ENCODE measurements at regions not wholly inside any gene's neighbourhood (a gene's known extent, or its start where the extent isn't known, plus 50 kb on each side); places are given as distances from the start of the nearest gene placed in this dataset.

DNA sequence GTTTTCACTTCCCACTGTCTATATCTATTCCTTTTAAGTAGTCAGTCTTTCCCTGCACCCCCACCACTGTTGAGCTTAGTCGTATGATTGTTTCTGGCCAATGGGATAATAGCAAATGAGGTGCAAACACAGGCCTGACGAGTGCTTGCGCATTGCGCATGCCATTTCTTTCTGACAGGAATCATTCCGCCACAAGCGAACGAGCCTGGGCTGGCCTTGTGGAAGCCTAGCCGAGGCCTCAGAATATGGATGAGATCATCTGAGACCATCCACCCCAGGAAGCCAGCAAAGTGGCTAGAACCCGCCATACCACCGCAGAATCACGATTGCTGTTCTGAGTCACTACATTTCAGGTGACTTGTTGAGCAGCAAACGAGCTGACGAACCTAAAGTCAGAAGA lies 52.2 kb upstream of the PRL start:
- no peaks in the 10 kb centered on the region for H3K36me3 ChIP-seq (ENCODE audit: control insufficient read depth, insufficient read depth, low read length)
- no peak overlapping the region for H3K27ac ChIP-seq (ENCODE audit: low read length)
- no CpG with 5 or more reads among the region's 13 CpGs for WGBS (ENCODE audit: insufficient coverage, low lambda C conversion rate)
- H3K27me3 ChIP-seq (ENCODE audit: control insufficient read depth, insufficient read depth, low read length), result no peaks in the 10 kb centered on the region
- no peaks in the 10 kb centered on the region for H3K9me3 ChIP-seq (ENCODE audit: control insufficient read depth, low read depth, low read length)
- H3K4me1 ChIP-seq (ENCODE audit: control insufficient read depth, insufficient read depth, low read length), result no peaks in the 10 kb centered on the region
- no peak overlapping the region for H3K4me3 ChIP-seq (ENCODE audit: low read length)
- DNase-seq, result no peak

DNA sequence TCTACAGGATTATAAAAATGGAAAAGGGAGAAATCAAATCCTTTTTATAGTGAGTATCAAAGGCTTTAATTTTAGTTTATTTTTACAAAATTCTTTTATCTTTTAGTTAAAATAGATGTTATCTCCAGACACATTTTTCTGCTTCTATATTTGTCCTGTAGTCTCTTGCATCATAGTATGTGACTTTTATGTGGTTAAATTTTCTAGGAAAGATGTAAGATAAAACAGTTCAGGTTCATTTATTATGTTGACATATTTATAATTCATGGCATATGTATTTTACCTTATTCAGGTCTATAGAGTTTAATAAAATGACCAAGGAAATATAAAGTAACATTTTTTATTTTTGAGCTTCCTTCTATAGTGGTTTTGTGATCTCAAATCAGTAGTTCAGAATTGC lies 52.7 kb upstream of the PRL start:
- H3K36me3 ChIP-seq (ENCODE audit: control insufficient read depth, insufficient read depth, low read length), result no peaks in the 10 kb centered on the region
- H3K27me3 ChIP-seq (ENCODE audit: control insufficient read depth, insufficient read depth, low read length), result no peaks in the 10 kb centered on the region
- no peaks in the 10 kb centered on the region for H3K9me3 ChIP-seq (ENCODE audit: control insufficient read depth, low read depth, low read length)
- H3K4me3 ChIP-seq (ENCODE audit: low read length), result no peak overlapping the region
- H3K4me1 ChIP-seq (ENCODE audit: control insufficient read depth, insufficient read depth, low read length), result no peaks in the 10 kb centered on the region
- H3K27ac ChIP-seq (ENCODE audit: low read length), result no peak overlapping the region
- no peak for DNase-seq

DNA sequence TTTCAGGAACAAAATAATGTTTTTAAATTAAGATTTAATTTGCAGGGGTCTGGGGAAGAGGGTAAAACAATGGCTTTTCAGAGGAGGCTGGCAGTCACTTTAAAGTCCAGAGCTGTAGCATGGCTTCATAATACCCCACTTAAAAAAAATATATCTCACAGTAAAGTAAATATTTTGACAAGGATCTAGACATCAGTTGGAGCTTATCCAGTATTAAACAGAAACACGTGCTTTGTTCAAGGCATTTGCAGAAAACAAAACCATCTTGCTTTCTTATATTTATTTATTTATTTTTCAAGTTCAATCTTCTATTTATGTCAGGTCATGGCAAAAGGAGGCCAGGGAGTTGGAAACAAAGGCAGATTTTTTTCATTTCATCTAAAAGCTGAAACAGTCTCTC lies 53.3 kb upstream of the PRL start:
- H3K4me3 ChIP-seq (ENCODE audit: low read length), result no peak overlapping the region
- no peaks in the 10 kb centered on the region for H3K4me1 ChIP-seq (ENCODE audit: control insufficient read depth, insufficient read depth, low read length)
- no peak for DNase-seq
- H3K27ac ChIP-seq (ENCODE audit: low read length), result no peak overlapping the region
- no peaks in the 10 kb centered on the region for H3K9me3 ChIP-seq (ENCODE audit: control insufficient read depth, low read depth, low read length)
- no peaks in the 10 kb centered on the region for H3K36me3 ChIP-seq (ENCODE audit: control insufficient read depth, insufficient read depth, low read length)
- 27% methylated on average over 1 of the region's 1 CpG for WGBS (ENCODE audit: insufficient coverage, low lambda C conversion rate)
- H3K27me3 ChIP-seq (ENCODE audit: control insufficient read depth, insufficient read depth, low read length), result no peaks in the 10 kb centered on the region

DNA sequence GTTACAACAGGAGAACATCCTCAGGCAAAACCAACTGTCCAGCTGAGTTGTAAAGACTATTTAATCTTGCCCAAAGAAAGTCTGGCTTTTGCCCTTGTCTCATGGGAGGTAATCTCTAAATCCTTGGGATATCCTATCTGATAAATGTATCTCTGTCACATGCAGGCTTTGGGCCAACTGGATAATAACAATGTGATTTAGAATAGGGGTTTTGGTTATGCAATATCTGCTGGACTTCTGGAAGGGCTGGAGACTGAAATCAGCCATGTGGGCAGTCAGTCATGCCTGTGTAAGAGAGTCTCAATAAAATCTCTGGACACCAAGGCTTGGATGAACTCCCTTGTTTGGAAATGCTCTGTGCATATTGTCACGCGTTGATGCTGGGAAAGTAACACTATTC lies 56.3 kb upstream of the PRL start:
- Histone ChIP-seq H3K27ac (ENCODE audit: low read length) (no peak overlapping the region), H3K36me3 (ENCODE audit: control insufficient read depth, insufficient read depth, low read length) (no peaks in the 10 kb centered on the region), H3K4me1 (ENCODE audit: control insufficient read depth, insufficient read depth, low read length) (no peaks in the 10 kb centered on the region), H3K9me3 (ENCODE audit: control insufficient read depth, low read depth, low read length) (peaks cover 4% of the 10 kb centered on the region), H3K4me3 (ENCODE audit: low read length) (no peak overlapping the region), H3K27me3 (ENCODE audit: control insufficient read depth, insufficient read depth, low read length) (no peaks in the 10 kb centered on the region)
- WGBS (ENCODE audit: insufficient coverage, low lambda C conversion rate), result 100% methylated on average over 2 of the region's 2 CpGs
- no peak for DNase-seq

DNA sequence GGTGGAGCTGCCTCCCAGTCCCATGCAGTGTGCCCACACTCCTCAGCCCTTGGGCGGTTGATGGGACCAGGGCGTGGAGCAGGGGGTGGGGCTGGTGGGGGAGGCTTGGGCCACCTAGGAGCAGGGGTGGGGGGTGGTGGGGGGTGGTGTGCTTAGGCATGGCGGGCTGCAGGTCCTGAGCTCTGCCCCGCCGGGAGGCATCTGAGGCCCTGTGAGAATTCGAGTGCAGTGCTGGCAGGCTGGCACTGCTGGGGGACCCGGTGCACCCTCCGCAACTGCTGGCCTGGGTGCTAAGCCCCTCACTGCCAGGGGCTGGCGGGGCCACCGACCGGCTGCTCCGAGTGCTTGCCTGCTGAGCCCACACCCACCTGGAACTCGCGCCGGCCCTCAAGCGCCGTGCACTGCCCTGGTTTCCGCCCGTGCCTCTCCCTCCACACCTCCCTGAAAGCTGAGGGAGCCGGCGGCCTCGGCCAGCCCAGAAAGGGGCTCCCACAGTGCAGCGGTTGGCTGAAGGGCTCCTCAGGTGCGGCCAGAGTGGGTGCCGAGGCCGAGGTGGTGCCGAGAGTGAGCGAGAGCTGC lies 59.6 kb upstream of the PRL start:
- H3K4me3 ChIP-seq (ENCODE audit: low read length), result no peak overlapping the region
- no peaks in the 10 kb centered on the region for H3K36me3 ChIP-seq (ENCODE audit: control insufficient read depth, insufficient read depth, low read length)
- H3K4me1 ChIP-seq (ENCODE audit: control insufficient read depth, insufficient read depth, low read length), result no peaks in the 10 kb centered on the region
- no peaks in the 10 kb centered on the region for H3K27me3 ChIP-seq (ENCODE audit: control insufficient read depth, insufficient read depth, low read length)
- H3K27ac ChIP-seq (ENCODE audit: low read length), result no peak overlapping the region
- no CpG with 5 or more reads among the region's 28 CpGs for WGBS (ENCODE audit: insufficient coverage, low lambda C conversion rate)
- DNase-seq, result no peak
- H3K9me3 ChIP-seq (ENCODE audit: control insufficient read depth, low read depth, low read length), result peaks cover 4% of the 10 kb centered on the region

DNA sequence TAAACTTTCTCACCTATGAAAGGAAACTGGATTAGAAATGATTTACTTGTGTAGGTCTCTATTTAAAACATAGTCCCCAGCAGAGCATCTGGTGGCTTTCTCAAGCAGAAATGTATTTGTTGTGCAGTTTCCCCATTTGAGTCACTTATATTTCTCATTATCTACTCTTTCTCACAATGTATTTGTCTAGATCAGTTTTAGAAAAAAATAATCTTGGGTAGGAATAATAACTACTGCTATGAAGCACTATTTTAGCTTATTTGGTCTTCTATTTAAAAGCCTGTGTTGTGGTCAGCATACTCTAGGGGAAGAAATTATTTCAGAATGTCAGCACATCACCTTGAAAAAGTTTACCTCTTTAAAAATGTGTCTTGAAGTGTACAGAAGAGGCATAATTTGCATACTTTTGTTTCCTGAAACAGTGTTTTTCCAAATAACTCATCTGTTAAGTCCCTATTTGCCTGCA lies 60.9 kb upstream of the PRL start:
- Histone ChIP-seq H3K4me1 (ENCODE audit: control insufficient read depth, insufficient read depth, low read length) (no peaks in the 10 kb centered on the region), H3K27ac (ENCODE audit: low read length) (no peak overlapping the region), H3K27me3 (ENCODE audit: control insufficient read depth, insufficient read depth, low read length) (no peaks in the 10 kb centered on the region), H3K4me3 (ENCODE audit: low read length) (no peak overlapping the region), H3K9me3 (ENCODE audit: control insufficient read depth, low read depth, low read length) (peaks cover 4% of the 10 kb centered on the region), H3K36me3 (ENCODE audit: control insufficient read depth, insufficient read depth, low read length) (no peaks in the 10 kb centered on the region)
- no peak for DNase-seq

DNA sequence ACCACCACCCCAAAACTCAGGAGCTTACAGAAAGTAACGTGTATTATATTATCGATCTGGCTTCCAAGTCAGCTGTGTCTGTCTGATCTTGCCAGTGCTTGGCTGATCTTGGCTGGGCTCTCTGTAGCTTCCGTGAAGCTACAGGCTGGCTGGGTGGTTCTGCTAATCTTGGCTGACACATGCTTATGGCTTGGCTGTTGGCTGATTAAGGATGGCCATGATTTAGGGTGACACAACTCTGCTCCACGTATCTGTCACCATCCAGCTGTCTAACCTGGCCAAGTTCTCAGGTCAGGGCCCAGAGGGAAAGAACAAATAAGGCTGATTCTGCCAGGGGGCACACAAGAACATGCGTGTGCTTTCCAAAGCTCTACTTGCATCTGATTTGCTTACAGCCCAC lies 64.7 kb upstream of the PRL start:
- H3K27me3 ChIP-seq (ENCODE audit: control insufficient read depth, insufficient read depth, low read length), result no peaks in the 10 kb centered on the region
- no peak overlapping the region for H3K4me3 ChIP-seq (ENCODE audit: low read length)
- no peaks in the 10 kb centered on the region for H3K36me3 ChIP-seq (ENCODE audit: control insufficient read depth, insufficient read depth, low read length)
- H3K4me1 ChIP-seq (ENCODE audit: control insufficient read depth, insufficient read depth, low read length), result no peaks in the 10 kb centered on the region
- WGBS (ENCODE audit: insufficient coverage, low lambda C conversion rate), result no CpG with 5 or more reads among the region's 5 CpGs
- no peak overlapping the region for H3K27ac ChIP-seq (ENCODE audit: low read length)
- DNase-seq, result no peak
- H3K9me3 ChIP-seq (ENCODE audit: control insufficient read depth, low read depth, low read length), result peaks cover 2% of the 10 kb centered on the region

DNA sequence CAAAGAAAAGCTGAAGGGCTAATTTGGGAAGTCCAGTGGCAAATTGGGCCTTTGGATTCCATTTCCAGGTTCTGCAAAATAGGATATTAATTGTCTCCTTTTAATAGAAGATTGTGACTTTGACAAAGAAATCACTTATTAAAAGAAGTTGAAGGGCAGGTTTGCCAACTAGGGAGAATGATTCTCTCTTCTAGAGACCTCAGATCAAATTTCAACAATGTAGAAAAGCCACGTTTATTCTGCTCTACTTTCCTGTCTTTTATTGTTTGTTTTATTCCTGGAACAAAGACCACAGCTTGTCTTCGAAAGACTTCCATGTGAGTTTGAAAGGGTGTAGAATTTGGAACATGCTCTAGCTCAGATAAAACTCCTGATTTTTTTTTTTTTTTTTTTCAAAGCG lies 65.5 kb upstream of the PRL start:
- H3K36me3 ChIP-seq (ENCODE audit: control insufficient read depth, insufficient read depth, low read length), result no peaks in the 10 kb centered on the region
- DNase-seq, result no peak
- H3K27me3 ChIP-seq (ENCODE audit: control insufficient read depth, insufficient read depth, low read length), result no peaks in the 10 kb centered on the region
- no peaks in the 10 kb centered on the region for H3K9me3 ChIP-seq (ENCODE audit: control insufficient read depth, low read depth, low read length)
- H3K4me3 ChIP-seq (ENCODE audit: low read length), result no peak overlapping the region
- peaks cover 4% of the 10 kb centered on the region for H3K4me1 ChIP-seq (ENCODE audit: control insufficient read depth, insufficient read depth, low read length)
- 50% methylated on average over 1 of the region's 3 CpGs for WGBS (ENCODE audit: insufficient coverage, low lambda C conversion rate)
- no peak overlapping the region for H3K27ac ChIP-seq (ENCODE audit: low read length)

DNA sequence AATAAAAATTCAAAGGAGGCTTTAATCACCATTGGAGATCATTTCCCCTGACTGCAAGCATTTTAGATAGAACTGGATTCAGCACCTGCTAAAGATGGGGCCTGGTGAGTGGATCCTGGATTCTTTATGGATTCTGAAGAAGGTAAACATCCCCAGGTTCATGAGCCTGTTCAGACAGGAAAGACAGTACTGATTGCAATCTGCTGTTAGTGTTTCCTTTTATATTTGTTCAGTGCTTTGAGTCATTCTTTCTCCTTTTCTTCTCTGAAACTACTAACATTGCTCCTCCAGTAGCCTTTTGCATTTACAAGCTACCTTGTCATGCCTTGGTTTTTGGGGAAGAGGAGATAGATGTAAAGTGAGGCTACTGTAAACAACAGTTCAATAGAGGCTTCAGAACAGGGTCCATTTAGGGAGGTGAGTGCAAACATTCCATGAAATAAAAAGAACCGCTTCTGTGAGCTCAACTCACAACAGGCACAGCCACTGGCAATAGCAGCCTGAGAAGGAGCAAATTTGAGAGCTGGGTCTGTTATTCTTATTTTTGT lies 66.4 kb upstream of the PRL start:
- no peak overlapping the region for H3K4me3 ChIP-seq (ENCODE audit: low read length)
- DNase-seq, result no peak
- WGBS (ENCODE audit: insufficient coverage, low lambda C conversion rate), result no CpG with 5 or more reads among the region's 1 CpG
- no peaks in the 10 kb centered on the region for H3K9me3 ChIP-seq (ENCODE audit: control insufficient read depth, low read depth, low read length)
- no peak overlapping the region for H3K27ac ChIP-seq (ENCODE audit: low read length)
- H3K27me3 ChIP-seq (ENCODE audit: control insufficient read depth, insufficient read depth, low read length), result no peaks in the 10 kb centered on the region
- peaks cover 4% of the 10 kb centered on the region for H3K4me1 ChIP-seq (ENCODE audit: control insufficient read depth, insufficient read depth, low read length)
- no peaks in the 10 kb centered on the region for H3K36me3 ChIP-seq (ENCODE audit: control insufficient read depth, insufficient read depth, low read length)

DNA sequence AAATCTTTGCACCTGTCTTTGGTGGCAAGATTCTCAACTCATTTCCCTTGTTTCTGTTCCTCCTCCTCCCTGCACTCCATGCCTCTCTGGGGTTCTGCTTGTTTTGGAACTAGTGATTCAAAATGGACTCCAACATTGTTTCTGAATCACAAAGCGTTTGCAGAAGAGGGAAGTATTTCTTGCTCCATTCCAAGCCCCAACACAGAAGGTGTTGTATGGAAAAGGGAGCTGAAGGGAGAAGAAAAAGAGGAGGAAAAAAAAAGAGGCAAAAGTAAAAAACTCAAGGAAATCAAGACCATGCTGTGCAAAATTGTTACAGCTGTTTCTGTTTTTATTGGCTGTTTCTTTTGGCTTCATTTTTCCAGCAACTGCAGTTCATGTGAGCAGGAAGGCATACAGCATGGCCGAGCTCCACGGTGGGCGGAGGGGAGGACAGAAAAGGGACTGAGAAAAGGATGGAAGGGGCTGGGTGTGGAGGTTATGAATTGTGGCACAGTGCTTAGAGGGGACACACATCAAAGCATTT lies 66.9 kb upstream of the PRL start:
- Histone ChIP-seq H3K27me3 (ENCODE audit: control insufficient read depth, insufficient read depth, low read length) (no peaks in the 10 kb centered on the region), H3K4me3 (ENCODE audit: low read length) (no peak overlapping the region), H3K27ac (ENCODE audit: low read length) (no peak overlapping the region), H3K36me3 (ENCODE audit: control insufficient read depth, insufficient read depth, low read length) (no peaks in the 10 kb centered on the region), H3K9me3 (ENCODE audit: control insufficient read depth, low read depth, low read length) (no peaks in the 10 kb centered on the region), H3K4me1 (ENCODE audit: control insufficient read depth, insufficient read depth, low read length) (peaks cover 4% of the 10 kb centered on the region)
- DNase-seq, result no peak
- 33% methylated on average over 1 of the region's 4 CpGs for WGBS (ENCODE audit: insufficient coverage, low lambda C conversion rate)

DNA sequence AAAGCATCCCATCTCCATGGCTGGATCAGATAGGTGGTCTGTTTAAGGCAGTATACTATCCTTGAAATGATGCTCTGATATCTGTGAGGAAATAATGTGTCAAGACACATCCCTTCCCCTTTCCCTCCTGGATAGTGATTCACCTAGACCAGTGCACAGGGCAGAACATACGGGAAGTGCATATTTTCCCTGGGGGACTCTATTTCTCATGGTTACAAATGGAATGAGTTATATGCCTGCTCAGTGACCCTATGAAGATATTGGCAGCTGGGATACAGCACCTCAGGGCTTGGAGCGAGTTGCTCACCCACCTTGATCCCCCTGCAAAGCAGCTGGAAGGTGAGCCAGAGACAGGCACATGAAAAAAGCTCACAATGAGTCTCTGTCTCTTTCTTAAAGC lies 67.5 kb upstream of the PRL start:
- Histone ChIP-seq H3K4me1 (ENCODE audit: control insufficient read depth, insufficient read depth, low read length) (peaks cover 4% of the 10 kb centered on the region), H3K4me3 (ENCODE audit: low read length) (no peak overlapping the region), H3K27me3 (ENCODE audit: control insufficient read depth, insufficient read depth, low read length) (no peaks in the 10 kb centered on the region), H3K27ac (ENCODE audit: low read length) (no peak overlapping the region), H3K9me3 (ENCODE audit: control insufficient read depth, low read depth, low read length) (no peaks in the 10 kb centered on the region), H3K36me3 (ENCODE audit: control insufficient read depth, insufficient read depth, low read length) (no peaks in the 10 kb centered on the region)
- WGBS (ENCODE audit: insufficient coverage, low lambda C conversion rate), result no CpG with 5 or more reads among the region's 2 CpGs
- no peak for DNase-seq

Data from large intestine (tissue), 3 donors.